Heart left ventricle (tissue), 16 donors: ENCODE measurements at regions not wholly inside any gene's neighbourhood (a gene's known extent, or its start where the extent isn't known, plus 50 kb on each side); places are given as distances from the start of the nearest gene placed in this dataset.

Source experiments
- ATAC-seq, 4 donors: fragments of 200-7000 bp; cut with Tn5 transposase; one replicate each; pipeline ENCODE4 v1.9.1; 2020 to 2022; ENCODE audit warnings: moderate library complexity in 4 of 4, mild to moderate bottlenecking in 3 of 4, moderate number of reproducible peaks in 1 of 4
- DNase-seq, 5 donors: peaks; one replicate each; pipeline ENCODE4 v3.0.0-alpha.2; 2020
- H3K27ac ChIP-seq, 12 donors: fragments of 200-600 bp; sonication (generic) in 4 of 12; one replicate each; pipeline versions ENCODE4 v1.5.0 to v1.8.0; 2016 to 2022; ENCODE audit warnings: mild to moderate bottlenecking in 2 of 12
- H3K27me3 ChIP-seq, 9 donors: fragments of 200-600 bp; sonication (generic) in 2 of 9; one replicate each; pipeline versions ENCODE4 v1.5.1 to v1.8.0; 2016 to 2022; ENCODE audit warnings: mild to moderate bottlenecking in 3 of 9
- H3K36me3 ChIP-seq, 9 donors: fragments of 200-600 bp; sonication (generic) in 2 of 9; one replicate each; pipeline versions ENCODE4 v1.5.0 to v1.8.0; 2018 to 2022; ENCODE audit warnings: mild to moderate bottlenecking in 2 of 9
- H3K4me1 ChIP-seq, 12 donors: fragments of 200-600 bp; sonication (generic) in 4 of 12; one replicate each; pipeline versions ENCODE4 v1.5.0 to v1.8.0; 2016 to 2022; ENCODE audit warnings: mild to moderate bottlenecking in 3 of 12
- H3K4me3 ChIP-seq, 12 donors: fragments of 200-600 bp; sonication (generic) in 4 of 12; one replicate each; pipeline versions ENCODE4 v1.5.0 to v1.8.0; 2017 to 2022; ENCODE audit warnings: mild to moderate bottlenecking in 9 of 12, moderate library complexity in 4 of 12
- H3K9me3 ChIP-seq, 12 donors: fragments of 200-600 bp; sonication (generic) in 4 of 12; one replicate each; pipeline versions ENCODE4 v1.5.0 to v1.8.0; 2016 to 2022; ENCODE audit warnings: mild to moderate bottlenecking in 1 of 12
- CTCF ChIP-seq, 12 donors: fragments of 200-600 bp; sonication (generic) in 4 of 12; IDR thresholded peaks; one replicate each; pipeline versions ENCODE4 v1.5.0 to v1.8.0; 2018 to 2022; ENCODE audit warnings: antibody characterized with exemption in 12 of 12, mild to moderate bottlenecking in 5 of 12
- POLR2A ChIP-seq, 2 donors: fragments of 450-650 bp; IDR thresholded peaks; one replicate each; pipeline ENCODE4 v1.6.1; 2017; ENCODE audit warnings: antibody characterized with exemption in 2 of 2, mild to moderate bottlenecking in 2 of 2, moderate library complexity in 2 of 2
- WGBS, 4 donors: extraction: QIAGEN DNeasy Blood & Tissue Kit in 2 of 4; methylation state at CpG; one replicate each; pipeline versions ENCODE4 v1.1.5 to v1.1.7; 2013 to 2018; 5-methylcytosine and 5-hydroxymethylcytosine counted together
- intact Hi-C, 10 donors: fragments of 100-400 bp; cut with DNase I; formaldehyde crosslinking; loops; one replicate each; pipeline versions ENCODE4 v1.11.1 to v1.14.2; 2022
- donor health status: ischemic (EF 13 %, LVEDD 7.1; RV severe dilation, severe dysfunction).
- donor health status: healthy with polysubstance abuse.
- donor health status: DM: no; HTN: yes; CAD: no.
- donor health status: DM: no; HTN: no; CAD: no.
- donor health status: ischemic (EF 25% LVEDD 6.9; RV normal size, moderate dysfunction).
- donor health status: ischemic (EF 25% LVEDD 5.7; RV mildly dilated, moderate dysfunction).
- donor health status: healthy.
- donor health status: DM: yes; HTN: yes; CAD: no.
- donor health status: ischemic (EF 35%, LVEDD 5.7; RV mildly dilated, moderate dysfunction).
- donor health status: nonischemic (EF 11% LVEDD 7.7; RV severe dilation, severe dysfunction).
- donor health status: DM: yes; HTN: yes; CAD: no.
- donor health status: PGD.
- donor health status: ischemic (EF 29% LVEDD 5.4; RV normal size, mild dysfunction).
- donor health status: nonischemic (EF 23%, LVEDD 6.1; RV moderate dilation, normal function).

- no peaks in the 10 kb centered on the region for H3K4me1 ChIP-seq
- no peak for ATAC-seq
- H3K9me3 ChIP-seq: peaks cover 0 to 4% (median 0%) of the 10 kb centered on the region in 12 donors
- DNase-seq: no peak
- no peaks in the 10 kb centered on the region for H3K36me3 ChIP-seq
- H3K27me3 ChIP-seq: no peaks in the 10 kb centered on the region
- no peak overlapping the region for H3K27ac ChIP-seq
- TF ChIP-seq CTCF (IDR thresholded peaks at IDR 0.05): no peak
- no peak for TF ChIP-seq POLR2A (IDR thresholded peaks at IDR 0.05)
- no peak overlapping the region for H3K4me3 ChIP-seq
- 40 to 81% (median 64%) methylated on average over 1 of the region's 1 CpG for WGBS, 4 donors
- intact Hi-C loops: no loop called here
Observed at GRCh38 chrX:127389900-127390299, 570.4 kb downstream of the PRR32 start.
